GM15510 (cell line): ENCODE measurements at regions not wholly inside any gene's neighbourhood (a gene's known extent, or its start where the extent isn't known, plus 50 kb on each side); places are given as distances from the start of the nearest gene placed in this dataset.

Source experiments
- POLR2A ChIP-seq: IDR thresholded peaks from 3 replicates; pipeline ENCODE4 v1.6.1; 2011; ENCODE audit warnings: borderline replicate concordance; ENCODE audit not compliant: insufficient read length; ENCODE audit errors: extremely low read depth

DNA sequence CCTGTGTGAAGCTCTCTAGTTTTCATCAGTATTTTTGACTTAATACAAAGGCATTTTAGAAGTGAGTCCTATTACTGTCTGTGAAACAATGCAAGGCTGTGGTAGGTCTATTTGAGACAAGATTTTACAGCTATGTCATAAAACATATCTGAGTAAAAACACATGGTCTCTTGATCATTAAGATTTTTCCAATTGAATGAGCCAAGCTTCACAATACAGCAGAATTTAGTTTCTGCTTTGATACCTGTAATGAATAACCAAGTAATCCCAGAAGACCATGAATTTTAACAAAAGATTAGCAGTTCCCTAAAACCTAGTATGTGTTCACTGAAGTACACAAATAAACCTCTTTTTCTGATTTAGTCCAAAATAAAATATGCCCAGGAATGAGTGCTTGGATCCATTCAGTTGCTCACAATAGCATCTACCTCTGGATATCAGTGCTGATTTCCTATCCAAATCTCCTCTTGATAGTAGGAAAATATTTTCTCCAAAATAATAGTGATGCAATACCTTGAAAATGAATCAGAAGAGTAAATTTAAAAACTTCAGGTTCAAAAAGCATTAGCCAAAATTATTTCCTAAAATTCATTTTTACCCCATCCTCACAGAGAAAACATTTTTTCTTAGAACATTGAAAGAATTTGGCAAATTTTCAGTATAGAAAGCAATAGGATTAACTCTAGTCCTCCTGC is 533.5 kb upstream of the SGCG start:
- TF ChIP-seq POLR2A = no peak

DNA sequence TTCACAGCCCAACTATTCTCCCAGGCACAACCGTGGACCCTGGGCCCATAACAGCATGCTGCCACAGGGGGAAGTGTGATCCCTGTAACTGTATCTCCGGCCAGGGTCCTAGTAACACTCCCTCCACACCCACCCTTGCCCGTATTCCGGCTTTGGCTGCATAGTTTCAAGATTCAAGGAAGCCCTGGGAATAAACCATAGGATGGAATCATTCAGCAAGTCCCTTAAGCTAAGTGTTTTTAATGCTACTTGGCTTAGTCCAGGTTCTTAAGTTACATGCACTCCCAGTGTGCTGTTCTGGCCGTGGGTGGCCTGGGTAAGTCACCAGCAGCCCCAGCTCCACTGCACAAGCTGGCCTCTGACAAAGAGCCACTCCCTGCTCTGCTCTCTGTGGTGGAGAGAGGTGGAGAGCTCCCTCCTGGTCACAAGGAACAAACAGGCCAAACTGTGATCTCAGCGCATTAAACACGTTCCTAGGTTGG is 532.4 kb upstream of the SGCG start:
- TF ChIP-seq POLR2A = no peak

DNA sequence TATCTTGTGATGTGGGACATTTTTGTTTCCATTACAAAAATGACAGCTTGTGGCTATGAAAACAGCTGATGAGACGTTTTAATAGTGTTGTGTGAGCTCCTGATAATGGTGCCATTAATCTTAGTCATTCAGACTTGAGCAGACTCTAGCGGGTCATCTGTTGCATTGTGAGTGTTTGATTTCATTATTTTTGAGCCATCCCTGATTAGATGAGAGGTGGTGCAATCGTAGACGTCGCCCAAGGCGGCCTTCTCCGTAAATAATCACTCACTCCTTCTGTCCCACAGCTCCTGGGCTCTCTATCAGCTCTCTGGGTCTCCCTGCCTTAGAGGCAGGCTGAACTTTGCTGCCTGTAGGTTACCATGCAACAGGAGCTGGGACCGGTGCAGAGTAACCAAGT is 528.0 kb upstream of the SGCG start:
- no peak for TF ChIP-seq POLR2A

DNA sequence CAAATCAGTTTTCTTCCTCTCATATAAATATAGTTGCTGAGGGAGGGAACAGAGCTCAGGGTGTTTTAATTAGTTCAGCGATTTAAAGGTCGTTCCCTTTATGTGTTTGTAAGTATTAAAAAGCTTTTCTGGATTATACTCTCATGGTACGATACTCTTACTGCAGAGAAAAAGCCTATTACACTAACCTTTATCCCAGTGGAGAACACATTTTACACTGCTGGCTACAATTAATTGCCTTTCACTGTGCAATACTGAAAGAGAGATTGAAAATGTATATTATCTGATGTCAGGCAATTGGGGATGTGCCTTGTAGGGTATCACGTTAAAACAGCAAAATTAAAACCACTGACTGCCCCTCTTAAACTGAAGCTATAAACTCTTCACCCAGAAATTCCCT is 526.9 kb upstream of the SGCG start:
- TF ChIP-seq POLR2A = no peak

DNA sequence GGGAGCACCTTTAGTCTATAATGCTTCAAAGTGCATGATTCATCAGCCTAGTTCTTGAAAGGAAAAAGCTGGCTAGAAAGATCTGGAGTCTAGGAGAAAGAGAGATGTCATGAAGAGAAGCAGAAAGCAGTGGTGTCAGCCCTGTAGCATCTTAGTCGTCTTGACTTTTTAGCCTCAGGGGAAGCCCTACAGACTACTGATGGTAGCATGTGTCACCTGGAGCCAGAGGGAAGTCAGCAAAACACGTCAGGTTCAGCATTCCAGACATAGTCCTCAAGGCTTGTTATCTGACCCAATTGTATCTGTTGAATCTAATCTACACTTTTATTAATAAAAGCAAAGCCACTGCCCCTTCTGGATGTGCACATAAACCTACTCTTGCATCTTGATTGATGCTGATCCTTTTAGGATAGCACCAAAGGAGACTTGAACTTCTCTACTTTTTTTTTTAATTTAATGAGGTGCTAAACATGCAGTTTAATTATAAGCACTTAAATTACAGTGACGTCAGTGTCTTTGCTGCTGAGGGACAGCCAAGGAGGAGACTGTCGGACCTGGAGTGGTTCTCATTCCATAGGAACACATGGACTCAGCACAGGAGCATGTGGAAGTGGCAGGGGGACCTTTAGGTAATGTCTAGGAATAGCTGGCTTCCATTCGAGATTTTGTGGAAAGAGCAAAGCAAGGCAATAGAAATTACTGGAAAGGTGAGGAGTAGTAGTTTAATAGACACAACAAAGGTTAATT is 525.5 kb upstream of the SGCG start:
- TF ChIP-seq POLR2A = no peak

DNA sequence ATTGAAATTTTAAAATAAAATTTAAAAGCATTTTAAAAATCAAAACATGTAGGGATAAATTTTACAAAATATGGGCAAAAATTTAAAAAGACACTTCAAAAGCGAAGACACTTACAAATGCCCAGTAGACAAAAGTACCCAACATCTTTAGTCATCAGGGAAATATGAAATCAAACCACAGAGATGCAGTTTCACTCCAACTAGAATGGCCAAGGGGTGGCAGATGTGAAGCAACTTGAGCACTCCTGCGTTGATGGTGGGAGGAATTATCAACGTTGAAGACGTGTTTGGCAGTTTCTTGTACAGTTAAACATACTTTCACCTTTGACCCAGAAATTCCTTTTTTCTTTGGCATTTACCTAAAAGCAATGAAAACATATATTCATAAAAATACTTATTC is 518.0 kb upstream of the SGCG start:
- no peak for TF ChIP-seq POLR2A

DNA sequence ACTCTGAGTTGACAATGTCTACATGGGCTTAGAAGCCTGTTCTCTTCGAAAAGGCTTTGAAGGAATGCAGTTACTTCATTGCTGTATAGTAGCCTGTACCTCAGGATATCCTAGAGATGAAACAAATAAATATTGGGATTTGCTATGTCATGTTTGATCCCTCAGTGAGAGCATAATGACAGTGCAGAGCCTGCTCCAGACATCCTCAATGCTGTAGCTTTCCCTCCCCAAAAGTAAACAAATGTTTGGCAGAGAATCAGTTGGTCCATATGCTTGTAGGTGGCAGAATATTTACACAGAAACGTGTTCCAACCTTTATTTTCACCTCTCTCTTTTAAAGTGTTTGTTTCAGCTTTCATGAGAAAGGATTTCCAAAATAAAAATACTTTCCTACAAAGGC is 515.3 kb upstream of the SGCG start:
- TF ChIP-seq POLR2A = no peak

DNA sequence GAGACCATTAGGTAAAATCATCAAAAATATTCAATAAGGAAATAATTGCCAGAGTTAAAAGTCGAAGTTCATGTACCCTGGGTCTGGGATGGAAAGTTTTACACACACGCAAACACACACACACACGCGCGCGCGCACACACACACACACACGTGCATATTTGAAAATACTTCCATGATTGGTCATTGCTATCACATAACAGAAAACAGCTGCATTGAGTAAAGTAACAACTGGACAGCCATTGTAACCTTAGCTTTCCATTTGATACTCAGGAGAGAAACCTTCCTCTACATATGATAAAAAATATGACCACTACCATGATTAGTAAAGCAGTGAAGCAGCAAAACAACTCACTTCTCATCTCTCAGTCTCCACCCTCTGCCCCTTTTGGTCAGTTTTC is 490.0 kb upstream of the SGCG start:
- no peak for TF ChIP-seq POLR2A

DNA sequence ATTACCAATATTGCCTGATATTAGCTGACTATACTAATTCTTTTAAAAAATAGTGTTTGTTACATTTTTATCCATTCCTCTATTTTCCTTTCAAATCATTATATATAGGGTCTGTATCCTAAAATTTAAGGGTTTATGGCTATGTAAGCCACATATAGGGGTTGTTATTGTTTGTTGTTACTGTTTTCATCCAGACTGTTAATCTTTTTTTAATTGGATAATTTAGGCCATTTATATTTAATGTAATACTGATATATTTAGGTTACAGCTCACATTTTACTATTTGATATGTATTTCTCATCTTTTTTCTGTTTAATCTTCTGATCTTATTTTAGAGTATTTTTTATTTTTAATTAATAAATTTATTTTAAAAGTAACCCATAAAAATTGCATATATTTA is 487.1 kb upstream of the SGCG start:
- TF ChIP-seq POLR2A = no peak

DNA sequence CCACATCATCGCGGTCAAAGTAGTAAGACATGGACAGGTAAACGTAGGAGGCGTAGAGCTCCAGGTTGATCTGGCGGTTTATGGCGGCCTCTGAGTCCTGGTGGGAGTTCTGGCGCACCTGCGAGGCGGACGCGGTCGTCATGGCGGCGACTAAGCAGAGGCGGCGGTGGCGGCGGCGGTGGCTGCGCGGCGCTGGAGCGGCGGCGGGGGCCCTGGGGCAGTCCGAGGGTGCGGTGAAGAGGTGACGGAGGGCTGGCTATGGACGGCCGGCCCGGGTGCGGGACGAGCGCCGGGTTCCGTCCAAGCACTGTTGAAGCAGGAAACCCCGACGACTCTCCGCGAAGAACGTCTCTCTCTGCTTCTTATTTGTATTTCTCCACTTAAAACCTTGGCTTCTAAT is 484.3 kb upstream of the SGCG start:
- no peak for TF ChIP-seq POLR2A

DNA sequence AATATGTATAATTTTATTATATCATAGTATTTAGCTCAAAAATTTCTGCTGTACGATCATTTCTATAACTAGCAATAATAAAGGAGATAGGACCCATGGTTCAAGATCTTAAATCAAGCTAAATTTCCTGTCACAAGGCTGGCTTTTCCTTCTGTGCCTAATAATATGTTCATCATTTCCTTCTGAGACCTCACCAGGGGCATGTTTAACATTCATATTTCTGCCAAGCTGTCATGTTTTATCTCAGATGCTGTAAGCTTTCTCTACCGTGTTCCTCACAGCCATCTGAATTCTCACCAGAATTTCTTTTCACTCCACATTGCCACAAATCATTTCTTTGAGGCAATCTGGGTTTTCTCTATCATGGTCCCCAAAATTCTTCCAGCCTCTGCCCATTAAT is 482.3 kb upstream of the SGCG start:
- no peak for TF ChIP-seq POLR2A

DNA sequence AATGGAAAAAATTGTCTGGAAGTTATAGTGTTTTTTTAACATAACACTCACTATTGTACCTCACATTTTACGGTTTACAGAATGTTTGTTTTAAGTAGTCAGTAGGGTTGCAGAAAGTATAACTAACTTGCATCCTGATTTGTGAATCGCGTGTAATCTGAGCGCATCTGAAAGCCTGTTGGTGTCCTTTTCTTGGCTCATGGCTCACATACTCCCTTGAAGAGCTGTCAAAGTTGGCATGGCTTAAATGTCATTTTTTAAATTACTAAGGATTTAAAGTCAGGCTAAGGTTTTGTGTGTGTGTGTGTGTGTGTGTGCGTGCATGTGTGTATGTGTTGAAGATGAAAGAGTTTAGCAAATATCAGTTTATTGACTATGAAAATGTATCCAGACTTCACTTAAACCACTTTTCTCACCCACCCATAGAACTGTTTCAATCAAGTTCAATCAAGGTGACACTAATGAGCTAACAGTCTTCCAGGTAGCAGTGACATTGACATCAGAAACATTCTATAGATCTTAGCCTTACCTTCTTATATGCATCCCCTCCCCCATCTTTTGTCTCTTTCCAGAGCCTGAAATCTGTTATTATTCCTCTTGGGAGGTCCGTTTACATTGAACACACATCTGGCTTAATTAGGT is 480.4 kb upstream of the SGCG start:
- TF ChIP-seq POLR2A = no peak

DNA sequence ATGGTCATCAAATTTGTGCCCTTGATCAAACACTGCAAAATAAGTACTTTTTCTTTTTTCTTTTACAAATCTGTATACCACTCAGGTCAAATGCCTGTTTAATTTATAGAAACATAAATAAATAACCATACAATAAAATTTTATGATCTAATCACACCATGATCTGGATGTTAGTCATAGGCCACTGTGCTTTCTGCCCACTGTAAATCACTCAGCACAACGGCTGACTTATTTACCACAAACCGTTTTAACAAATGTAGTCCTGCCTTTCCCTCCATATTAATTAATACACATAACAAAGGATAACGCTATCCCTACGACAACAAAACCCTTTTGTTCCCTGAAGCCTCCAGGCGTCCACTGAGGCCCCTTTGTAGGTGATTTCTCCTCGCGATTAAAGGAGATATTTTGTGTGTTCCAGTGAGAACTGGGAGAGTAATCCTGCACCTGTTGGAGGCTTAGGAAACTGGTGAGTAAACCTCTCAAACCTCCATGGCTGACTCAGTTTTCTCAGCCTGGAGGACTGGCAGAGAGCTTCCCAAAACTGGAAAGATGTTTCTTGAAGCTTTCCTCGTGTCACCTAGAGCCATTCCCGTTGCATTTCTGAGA is 477.1 kb upstream of the SGCG start:
- no peak for TF ChIP-seq POLR2A

DNA sequence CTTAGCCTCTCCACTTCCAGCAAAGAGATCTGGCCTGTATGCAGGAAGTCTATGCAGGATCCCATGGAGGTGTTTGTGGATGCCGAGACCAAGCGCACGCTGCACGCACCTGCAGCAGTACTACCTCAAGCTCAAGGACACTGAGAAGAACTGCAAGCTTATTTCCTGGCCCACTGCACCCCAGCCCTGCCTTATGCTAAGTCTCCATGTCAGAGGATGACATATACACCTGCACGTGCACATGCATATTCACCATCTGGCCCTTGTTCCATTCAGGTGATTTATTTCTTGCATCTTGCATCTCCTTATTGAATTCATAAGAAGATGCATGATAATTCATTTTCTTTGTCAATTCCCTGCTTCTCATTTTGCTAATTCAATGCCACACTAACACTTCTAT is 472.8 kb upstream of the SGCG start:
- TF ChIP-seq POLR2A = no peak

DNA sequence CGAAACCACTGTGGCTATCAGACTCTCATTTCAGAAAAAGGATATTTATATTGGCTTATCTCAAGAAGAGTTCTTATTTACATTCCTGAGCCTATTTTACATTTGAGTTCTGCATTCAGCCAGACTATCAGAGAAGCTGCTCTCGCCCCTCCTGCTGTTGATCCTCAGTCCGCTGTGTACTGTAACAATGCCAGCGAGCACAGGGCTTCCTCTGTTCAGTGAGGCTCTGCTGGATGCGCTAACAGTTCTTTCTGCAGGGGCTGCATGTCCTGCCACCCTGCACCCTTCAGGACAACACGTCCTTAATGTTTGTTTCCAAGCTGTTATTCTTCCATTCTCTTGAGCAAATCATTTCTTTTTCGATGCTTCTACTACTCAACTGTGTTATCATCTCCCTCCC is 463.7 kb upstream of the SGCG start:
- TF ChIP-seq POLR2A = no peak

DNA sequence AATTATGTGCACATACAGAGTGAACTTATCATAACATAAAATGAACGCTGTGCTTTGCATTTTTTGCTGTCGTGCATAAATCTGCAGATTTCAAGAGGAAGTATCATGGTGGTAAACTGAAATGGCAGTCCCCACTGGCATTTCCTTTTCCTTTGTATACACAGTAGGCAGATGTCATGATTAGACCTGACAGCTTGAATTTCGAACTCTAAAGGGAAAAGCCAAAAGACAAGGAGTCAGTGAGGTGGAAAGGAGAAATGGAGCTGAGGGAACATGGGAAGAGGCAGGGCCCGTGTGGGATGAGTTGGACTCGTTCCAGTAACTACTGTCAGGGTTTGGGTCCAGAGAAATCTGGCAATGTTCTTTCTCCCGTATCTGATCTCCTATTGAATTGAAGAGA is 454.1 kb upstream of the SGCG start:
- TF ChIP-seq POLR2A = no peak
